Neural progenitor cell (in vitro differentiated cells): ENCODE measurements at regions not wholly inside any gene's neighbourhood (a gene's known extent, or its start where the extent isn't known, plus 50 kb on each side); places are given as distances from the start of the nearest gene placed in this dataset.

Source experiments
- EZH2phosphoT487 ChIP-seq: fragments of 200-600 bp; sonication (generic); IDR thresholded peaks from 2 replicates; pipeline ENCODE4 v1.6.1; 2017; ENCODE audit warnings: antibody characterized with exemption
- TF ChIP-seq, protein P1 (sequence below): fragments of 200-600 bp; sonication (generic); IDR thresholded peaks from 2 replicates; pipeline ENCODE4 v1.5.1; 2017; ENCODE audit warnings: antibody characterized with exemption, mild to moderate bottlenecking

DNA sequence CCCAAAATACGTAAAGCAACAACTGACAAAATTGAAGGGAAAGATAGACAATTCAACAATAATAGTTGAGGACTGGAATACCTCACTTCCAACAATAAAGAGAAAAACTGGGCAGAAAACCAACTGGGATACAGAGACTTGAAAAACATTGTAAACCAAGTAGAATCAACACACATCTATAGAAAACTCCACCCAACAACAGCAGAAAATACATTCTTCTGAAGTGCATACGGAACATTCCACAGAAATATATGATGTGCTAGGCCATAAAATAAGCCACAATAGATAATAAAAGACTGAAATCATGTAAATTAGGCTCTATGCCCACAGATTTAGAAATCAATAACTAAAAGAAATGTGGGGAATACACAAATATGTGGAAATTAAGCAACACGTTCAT, 98.4 kb upstream of the THBS1 start:
- TF ChIP-seq EZH2phosphoT487 = no peak
- TF ChIP-seq, protein P1, sequence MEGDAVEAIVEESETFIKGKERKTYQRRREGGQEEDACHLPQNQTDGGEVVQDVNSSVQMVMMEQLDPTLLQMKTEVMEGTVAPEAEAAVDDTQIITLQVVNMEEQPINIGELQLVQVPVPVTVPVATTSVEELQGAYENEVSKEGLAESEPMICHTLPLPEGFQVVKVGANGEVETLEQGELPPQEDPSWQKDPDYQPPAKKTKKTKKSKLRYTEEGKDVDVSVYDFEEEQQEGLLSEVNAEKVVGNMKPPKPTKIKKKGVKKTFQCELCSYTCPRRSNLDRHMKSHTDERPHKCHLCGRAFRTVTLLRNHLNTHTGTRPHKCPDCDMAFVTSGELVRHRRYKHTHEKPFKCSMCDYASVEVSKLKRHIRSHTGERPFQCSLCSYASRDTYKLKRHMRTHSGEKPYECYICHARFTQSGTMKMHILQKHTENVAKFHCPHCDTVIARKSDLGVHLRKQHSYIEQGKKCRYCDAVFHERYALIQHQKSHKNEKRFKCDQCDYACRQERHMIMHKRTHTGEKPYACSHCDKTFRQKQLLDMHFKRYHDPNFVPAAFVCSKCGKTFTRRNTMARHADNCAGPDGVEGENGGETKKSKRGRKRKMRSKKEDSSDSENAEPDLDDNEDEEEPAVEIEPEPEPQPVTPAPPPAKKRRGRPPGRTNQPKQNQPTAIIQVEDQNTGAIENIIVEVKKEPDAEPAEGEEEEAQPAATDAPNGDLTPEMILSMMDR = no peak
